OCI-LY1 (cell line): ENCODE measurements at regions not wholly inside any gene's neighbourhood (a gene's known extent, or its start where the extent isn't known, plus 50 kb on each side); places are given as distances from the start of the nearest gene placed in this dataset.

Experiments used
- H2AFZ ChIP-seq: fragments of 200-600 bp; sonication (generic), shearing (Covaris generic); 2 replicates; pipeline ENCODE4 v1.6.0; 2014; ENCODE audit warnings: antibody characterized with exemption, mild to moderate bottlenecking, low read length
- H3F3A ChIP-seq: fragments of 200-600 bp; sonication (generic), shearing (Covaris generic); 2 replicates; pipeline ENCODE4 v1.6.0; 2014; ENCODE audit warnings: mild to moderate bottlenecking, antibody characterized with exemption, low read length, moderate library complexity; ENCODE audit not compliant: insufficient read depth
- H3K27ac ChIP-seq: fragments of 200-600 bp; sonication (generic); 2 replicates; pipeline ENCODE4 v1.5.1; 2014; ENCODE audit warnings: low read length, mixed run types, mild to moderate bottlenecking, low read depth; ENCODE audit not compliant: poor library complexity, severe bottlenecking
- H3K27me3 ChIP-seq: fragments of 200-600 bp; sonication (generic); 2 replicates; pipeline ENCODE4 v1.6.0; 2014; ENCODE audit warnings: antibody characterized with exemption, mild to moderate bottlenecking, low read length, moderate library complexity; ENCODE audit not compliant: insufficient read depth
- H3K36me3 ChIP-seq: fragments of 200-600 bp; sonication (generic); 2 replicates; pipeline ENCODE4 v1.6.1; 2014; ENCODE audit warnings: mild to moderate bottlenecking, antibody characterized with exemption, low read length, moderate library complexity, mixed read lengths; ENCODE audit not compliant: insufficient read depth
- H3K4me1 ChIP-seq: fragments of 200-600 bp; sonication (generic); 2 replicates; pipeline ENCODE4 v1.5.1; 2014; ENCODE audit warnings: mild to moderate bottlenecking, low read length, moderate library complexity; ENCODE audit not compliant: insufficient read depth, severe bottlenecking
- H3K4me2 ChIP-seq: fragments of 200-600 bp; sonication (generic), shearing (Covaris generic); 2 replicates; pipeline ENCODE4 v1.6.1; 2014; ENCODE audit warnings: low read length
- H3K4me3 ChIP-seq: fragments of 200-600 bp; sonication (generic); 2 replicates; pipeline ENCODE4 v1.5.1; 2014; ENCODE audit warnings: low read length, low read depth, mild to moderate bottlenecking, mixed read lengths; ENCODE audit not compliant: poor library complexity, severe bottlenecking
- H3K79me2 ChIP-seq: fragments of 200-600 bp; shearing (Covaris generic); 2 replicates; pipeline ENCODE4 v1.6.1; 2016; ENCODE audit warnings: mixed run types, low read length, mixed read lengths; ENCODE audit not compliant: insufficient read depth
- H3K9ac ChIP-seq: fragments of 200-600 bp; sonication (generic), shearing (Covaris generic); 2 replicates; pipeline ENCODE4 v1.6.1; 2014; ENCODE audit warnings: mild to moderate bottlenecking, low read length, mixed read lengths
- H3K9me2 ChIP-seq: fragments of 200-600 bp; sonication (generic), shearing (Covaris generic); 2 replicates; pipeline ENCODE4 v1.6.1; 2014; ENCODE audit warnings: low read depth, mild to moderate bottlenecking, low read length, mixed read lengths
- H3K9me3 ChIP-seq: fragments of 200-600 bp; shearing (Covaris generic); 2 replicates; pipeline ENCODE4 v1.6.1; 2014; ENCODE audit warnings: low read length, mixed read lengths
- H4K20me1 ChIP-seq: fragments of 200-600 bp; sonication (generic), shearing (Covaris generic); 2 replicates; pipeline ENCODE4 v1.6.0; 2016; ENCODE audit warnings: mild to moderate bottlenecking, low read length; ENCODE audit not compliant: insufficient read depth
- EZH2 ChIP-seq: fragments of 200-600 bp; sonication (generic), shearing (Covaris generic); IDR thresholded peaks from 2 replicates; pipeline ENCODE4 v1.8.0; 2017; ENCODE audit warnings: borderline replicate concordance, mixed run types, mild to moderate bottlenecking, antibody characterized with exemption, low read length, moderate library complexity, mixed read lengths
- TF ChIP-seq, protein P1 (sequence below): fragments of 200-600 bp; sonication (generic), shearing (Covaris generic); IDR thresholded peaks from 2 replicates; pipeline ENCODE4 v1.5.1; 2017; ENCODE audit warnings: mild to moderate bottlenecking, antibody characterized with exemption, low read length, moderate library complexity, mixed read lengths

DNA sequence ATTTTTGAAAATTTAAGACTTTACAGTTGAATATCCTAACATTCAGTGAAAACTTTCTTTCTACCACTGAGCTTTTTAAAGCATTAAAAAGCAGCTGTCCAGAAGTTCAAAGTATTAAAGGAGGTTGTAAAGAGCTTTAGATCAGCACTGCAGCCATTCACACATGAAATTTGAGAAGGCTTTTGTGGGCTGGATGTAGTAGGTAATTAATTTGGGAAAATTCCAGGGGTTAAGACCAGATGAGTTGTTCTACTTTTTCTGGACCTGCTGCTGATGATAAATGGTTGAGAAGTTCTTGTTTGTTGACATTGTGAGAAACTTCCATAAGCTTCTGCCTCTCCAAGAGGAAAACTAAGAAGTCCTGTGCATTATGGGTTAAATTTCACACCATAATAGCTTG is 1779.6 kb upstream of the PRR20A start:
- TF ChIP-seq, protein P1, sequence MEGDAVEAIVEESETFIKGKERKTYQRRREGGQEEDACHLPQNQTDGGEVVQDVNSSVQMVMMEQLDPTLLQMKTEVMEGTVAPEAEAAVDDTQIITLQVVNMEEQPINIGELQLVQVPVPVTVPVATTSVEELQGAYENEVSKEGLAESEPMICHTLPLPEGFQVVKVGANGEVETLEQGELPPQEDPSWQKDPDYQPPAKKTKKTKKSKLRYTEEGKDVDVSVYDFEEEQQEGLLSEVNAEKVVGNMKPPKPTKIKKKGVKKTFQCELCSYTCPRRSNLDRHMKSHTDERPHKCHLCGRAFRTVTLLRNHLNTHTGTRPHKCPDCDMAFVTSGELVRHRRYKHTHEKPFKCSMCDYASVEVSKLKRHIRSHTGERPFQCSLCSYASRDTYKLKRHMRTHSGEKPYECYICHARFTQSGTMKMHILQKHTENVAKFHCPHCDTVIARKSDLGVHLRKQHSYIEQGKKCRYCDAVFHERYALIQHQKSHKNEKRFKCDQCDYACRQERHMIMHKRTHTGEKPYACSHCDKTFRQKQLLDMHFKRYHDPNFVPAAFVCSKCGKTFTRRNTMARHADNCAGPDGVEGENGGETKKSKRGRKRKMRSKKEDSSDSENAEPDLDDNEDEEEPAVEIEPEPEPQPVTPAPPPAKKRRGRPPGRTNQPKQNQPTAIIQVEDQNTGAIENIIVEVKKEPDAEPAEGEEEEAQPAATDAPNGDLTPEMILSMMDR = no peak
- Histone ChIP-seq H3K9me2 (no peaks in the 10 kb centered on the region), H4K20me1 (no peaks in the 10 kb centered on the region), H3K27me3 (no peaks in the 10 kb centered on the region), H3K4me3 (no peak overlapping the region), H3K4me2 (no peak overlapping the region), H3F3A (no peaks in the 10 kb centered on the region), H2AFZ (no peak overlapping the region), H3K9me3 (no peaks in the 10 kb centered on the region), H3K4me1 (no peaks in the 10 kb centered on the region), H3K36me3 (no peaks in the 10 kb centered on the region), H3K27ac (no peak overlapping the region), H3K79me2 (no peaks in the 10 kb centered on the region), H3K9ac (no peak overlapping the region)

DNA sequence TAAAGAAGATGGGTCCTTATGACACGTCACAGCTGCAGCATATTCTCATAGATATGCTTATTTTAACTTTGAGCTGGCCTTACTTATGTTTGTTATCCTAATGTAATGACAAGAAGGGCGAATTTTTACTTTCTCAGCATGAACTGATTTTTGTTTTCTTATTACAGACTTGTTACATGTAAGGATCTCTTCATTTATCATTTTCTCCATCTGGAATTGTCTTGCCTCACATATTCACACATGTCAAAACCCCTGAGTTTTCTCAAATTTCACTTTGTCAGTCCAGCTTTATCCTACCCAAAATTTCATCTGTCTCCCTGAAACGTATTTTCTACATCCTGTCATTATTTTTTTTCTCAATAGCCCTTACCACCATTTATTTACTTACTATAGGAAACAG is 1774.0 kb upstream of the PRR20A start:
- H2AFZ ChIP-seq = no peak overlapping the region
- H4K20me1 ChIP-seq = no peaks in the 10 kb centered on the region
- no peaks in the 10 kb centered on the region for H3K27me3 ChIP-seq
- H3K9ac ChIP-seq = no peak overlapping the region
- H3K27ac ChIP-seq = no peak overlapping the region
- H3K36me3 ChIP-seq = no peaks in the 10 kb centered on the region
- no peaks in the 10 kb centered on the region for H3K4me1 ChIP-seq
- no peak overlapping the region for H3K4me2 ChIP-seq
- H3K4me3 ChIP-seq = no peak overlapping the region
- no peaks in the 10 kb centered on the region for H3K9me2 ChIP-seq
- H3K79me2 ChIP-seq = no peaks in the 10 kb centered on the region
- TF ChIP-seq, protein P1 = no peak
- no peak for TF ChIP-seq EZH2
- no peaks in the 10 kb centered on the region for H3K9me3 ChIP-seq
- H3F3A ChIP-seq = no peaks in the 10 kb centered on the region

GRCh38 chr13:55394470-55394869 is 1746.2 kb upstream of the PRR20A start:
- TF ChIP-seq EZH2 = no peak
- TF ChIP-seq, protein P1 = no peak
- no peaks in the 10 kb centered on the region for H3K9me3 ChIP-seq
- no peak overlapping the region for H3K27ac ChIP-seq
- no peaks in the 10 kb centered on the region for H3K79me2 ChIP-seq
- no peaks in the 10 kb centered on the region for H3K27me3 ChIP-seq
- H3K36me3 ChIP-seq = no peaks in the 10 kb centered on the region
- H3K4me1 ChIP-seq = no peaks in the 10 kb centered on the region
- no peaks in the 10 kb centered on the region for H4K20me1 ChIP-seq
- H3K4me3 ChIP-seq = no peak overlapping the region
- no peak overlapping the region for H3K9ac ChIP-seq
- no peak overlapping the region for H3K4me2 ChIP-seq
- no peaks in the 10 kb centered on the region for H3K9me2 ChIP-seq
- no peak overlapping the region for H2AFZ ChIP-seq
- no peaks in the 10 kb centered on the region for H3F3A ChIP-seq
